Adipocyte (in vitro differentiated cells): ENCODE measurements at regions not wholly inside any gene's neighbourhood (a gene's known extent, or its start where the extent isn't known, plus 50 kb on each side); places are given as distances from the start of the nearest gene placed in this dataset.

Experiments used
- DNase-seq: peaks from one replicate; pipeline ENCODE4 v3.0.0-alpha.2; 2015; ENCODE audit warnings: low read depth
- H3K27me3 ChIP-seq: replicated peaks from 2 replicates; pipeline ENCODE4 v1.7.0; 2013; ENCODE audit warnings: mild to moderate bottlenecking, low read length, moderate library complexity; ENCODE audit not compliant: control insufficient read depth, insufficient read depth
- H3K36me3 ChIP-seq: 2 replicates; pipeline ENCODE4 v1.7.0; 2013; ENCODE audit warnings: low read length, mild to moderate bottlenecking, moderate library complexity; ENCODE audit not compliant: control insufficient read depth, insufficient read depth, severe bottlenecking
- H3K4me1 ChIP-seq: 2 replicates; pipeline ENCODE4 v1.7.0; 2013; ENCODE audit warnings: mild to moderate bottlenecking, low read length, moderate library complexity; ENCODE audit not compliant: control insufficient read depth, insufficient read depth
- H3K4me3 ChIP-seq: 2 replicates; pipeline ENCODE4 v1.7.0; 2013; ENCODE audit warnings: mild to moderate bottlenecking, low read length, moderate library complexity
- H3K9ac ChIP-seq: 2 replicates; pipeline ENCODE4 v1.7.0; 2013; ENCODE audit warnings: mild to moderate bottlenecking, low read length, moderate library complexity
- H3K9me3 ChIP-seq: 2 replicates; pipeline ENCODE4 v1.7.0; 2013; ENCODE audit warnings: mild to moderate bottlenecking, low read length, moderate library complexity; ENCODE audit not compliant: control insufficient read depth

DNA sequence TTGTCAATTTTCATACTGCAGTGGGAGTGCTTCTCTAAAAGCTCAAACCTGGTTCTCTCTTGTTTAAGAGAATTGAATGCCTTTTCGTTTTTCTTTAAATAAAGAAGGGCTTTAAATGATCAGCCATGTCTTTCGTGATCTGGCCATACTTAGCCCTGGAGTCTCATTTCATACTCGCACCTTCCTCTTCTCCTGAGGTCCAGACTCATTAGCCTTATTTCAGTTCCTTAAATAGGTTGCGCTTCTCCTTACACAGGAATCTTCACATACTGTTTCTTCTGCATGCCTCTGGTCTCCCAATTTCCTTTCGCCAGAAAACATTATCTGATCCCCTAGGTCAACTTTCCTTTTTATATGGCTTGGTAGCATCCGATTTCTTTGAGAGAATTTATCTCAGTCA, 565.6 kb upstream of the TENM3 start:
- Histone ChIP-seq H3K9me3 (no peaks in the 10 kb centered on the region), H3K36me3 (no peaks in the 10 kb centered on the region), H3K9ac (no peak overlapping the region), H3K4me3 (no peak overlapping the region), H3K4me1 (peaks cover 25% of the 10 kb centered on the region), H3K27me3 (no peaks in the 10 kb centered on the region)
- DNase-seq: no peak

DNA sequence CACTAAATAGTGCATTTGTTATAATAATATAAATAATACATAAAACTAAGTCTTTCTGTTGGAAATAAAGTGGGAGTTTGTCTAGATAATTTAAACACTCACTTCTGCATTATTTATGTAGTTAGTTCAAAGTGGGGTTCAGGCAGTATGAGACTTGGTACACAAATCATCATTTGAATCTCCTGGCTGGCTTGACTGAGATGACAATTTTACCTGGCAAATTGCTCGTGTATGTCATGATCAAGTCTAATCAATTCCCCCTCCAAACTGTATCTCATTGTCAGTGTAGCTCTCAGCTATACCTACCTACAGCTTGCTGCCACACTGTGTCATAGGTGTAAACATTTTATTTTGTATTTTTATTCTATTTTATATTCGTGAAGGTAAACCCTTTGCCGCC, 563.4 kb upstream of the TENM3 start:
- no peak for DNase-seq
- no peak overlapping the region for H3K4me3 ChIP-seq
- no peaks in the 10 kb centered on the region for H3K9me3 ChIP-seq
- H3K4me1 ChIP-seq: peaks cover 26% of the 10 kb centered on the region
- H3K36me3 ChIP-seq: no peaks in the 10 kb centered on the region
- no peaks in the 10 kb centered on the region for H3K27me3 ChIP-seq
- H3K9ac ChIP-seq: no peak overlapping the region

DNA sequence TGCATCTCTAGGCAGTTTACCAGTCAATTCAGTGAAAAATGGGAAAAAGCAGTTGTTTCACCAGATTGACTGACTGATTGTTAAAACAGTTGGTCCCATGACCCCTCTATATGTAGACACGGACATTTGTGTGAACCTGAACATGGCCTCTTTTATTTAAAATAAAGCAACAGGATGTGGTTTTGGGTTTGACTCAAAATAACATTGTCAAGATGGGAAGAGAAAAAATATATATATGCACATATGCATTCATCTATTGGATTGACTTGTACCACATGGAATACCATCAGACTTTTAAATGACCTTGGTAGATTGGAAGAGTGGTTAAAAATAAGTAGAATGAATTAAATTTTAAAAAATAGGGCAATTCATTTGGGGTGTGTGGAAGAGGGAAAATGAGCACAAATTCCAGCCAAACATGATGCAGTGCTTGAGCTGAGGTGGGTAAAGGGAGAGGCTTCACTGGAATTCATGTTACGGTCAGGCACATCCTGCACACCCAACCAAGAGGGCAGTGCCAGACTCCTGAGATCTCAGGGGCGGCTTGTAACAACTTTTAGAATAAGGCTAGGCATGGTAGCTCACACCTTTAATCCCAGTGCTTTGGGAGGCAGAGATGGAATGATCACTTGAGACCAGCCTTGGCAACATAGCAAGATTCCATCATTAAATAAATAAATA, 560.7 kb upstream of the TENM3 start:
- H3K4me3 ChIP-seq: no peak overlapping the region
- no peak overlapping the region for H3K9ac ChIP-seq
- peaks cover 47% of the 10 kb centered on the region for H3K4me1 ChIP-seq
- H3K36me3 ChIP-seq: no peaks in the 10 kb centered on the region
- H3K9me3 ChIP-seq: no peaks in the 10 kb centered on the region
- no peak for DNase-seq
- H3K27me3 ChIP-seq: no peaks in the 10 kb centered on the region

DNA sequence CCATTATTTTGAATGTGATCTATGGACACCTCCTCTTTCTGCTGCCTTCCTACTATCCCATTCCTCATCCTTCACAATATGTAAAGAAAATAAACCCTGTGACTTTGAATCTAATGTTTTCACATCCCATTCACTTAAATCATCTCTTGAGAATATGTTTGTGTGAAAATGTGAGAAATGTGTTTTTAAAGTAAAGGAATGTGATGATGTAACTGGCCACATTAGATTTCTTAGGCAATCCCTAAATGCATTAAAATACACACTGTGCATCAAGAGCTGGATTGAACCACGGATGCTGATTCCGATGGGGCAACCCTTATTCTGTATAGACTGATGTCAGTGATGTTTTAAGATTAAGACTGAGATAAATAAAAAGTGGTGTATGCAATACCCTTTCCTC, 558.9 kb upstream of the TENM3 start:
- H3K9me3 ChIP-seq: no peaks in the 10 kb centered on the region

DNA sequence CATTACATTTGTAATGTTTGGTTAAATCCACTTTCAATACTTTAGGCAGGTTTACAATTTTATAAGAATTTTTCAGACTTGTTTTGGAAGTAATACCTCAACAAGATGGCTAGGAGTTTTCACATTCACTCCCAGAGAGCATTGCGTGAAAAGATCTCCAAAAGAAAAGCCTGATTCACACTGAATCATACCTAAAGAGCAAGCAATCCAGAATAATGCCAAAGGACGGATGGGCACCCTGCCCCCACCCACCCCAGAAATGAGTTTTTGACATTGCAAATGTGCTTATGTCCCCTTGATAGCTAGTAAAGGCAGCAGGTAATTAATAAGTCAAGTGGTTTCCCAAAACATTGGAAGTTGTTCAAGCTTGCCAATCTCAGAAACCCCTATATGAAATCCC, 557.7 kb upstream of the TENM3 start:
- peak overlapping the region; percentile 61 for H3K4me3 ChIP-seq
- H3K4me1 ChIP-seq: peaks cover 63% of the 10 kb centered on the region
- H3K9ac ChIP-seq: peak overlapping the region; percentile 75
- H3K27me3 ChIP-seq: no peaks in the 10 kb centered on the region
- H3K36me3 ChIP-seq: no peaks in the 10 kb centered on the region
- DNase-seq: peak; percentile 42
- no peaks in the 10 kb centered on the region for H3K9me3 ChIP-seq

More for the DNA sequence above, 558.9 kb upstream of the TENM3 start:
- H3K9ac ChIP-seq: no peak overlapping the region
- H3K4me3 ChIP-seq: no peak overlapping the region
- H3K4me1 ChIP-seq: peaks cover 63% of the 10 kb centered on the region
- no peaks in the 10 kb centered on the region for H3K27me3 ChIP-seq
- H3K36me3 ChIP-seq: no peaks in the 10 kb centered on the region
- DNase-seq: peak; percentile 69

DNA sequence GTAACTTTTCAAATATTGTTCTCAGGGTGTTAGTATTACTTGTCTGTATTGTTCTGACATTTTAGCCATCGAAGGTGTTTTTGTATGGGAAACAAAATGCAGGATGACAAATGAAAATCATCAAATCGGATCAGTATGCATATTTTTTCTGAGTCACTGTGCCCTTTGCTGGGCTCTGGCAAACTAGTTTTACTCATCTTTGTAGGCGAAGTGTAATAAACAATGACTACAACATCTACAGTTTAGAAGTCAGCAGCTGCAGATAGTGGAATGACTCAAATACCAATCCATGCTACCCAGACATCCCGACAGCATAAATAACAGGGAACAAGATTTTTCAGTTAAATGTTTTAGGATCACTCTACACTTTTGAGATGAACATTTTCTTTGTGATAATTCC, 557.3 kb upstream of the TENM3 start:
- H3K4me1 ChIP-seq: peaks cover 63% of the 10 kb centered on the region
- no peaks in the 10 kb centered on the region for H3K27me3 ChIP-seq
- H3K9ac ChIP-seq: peak overlapping the region; percentile 75
- peak overlapping the region; percentile 61 for H3K4me3 ChIP-seq
- DNase-seq: peak; percentile 74
- H3K36me3 ChIP-seq: no peaks in the 10 kb centered on the region
- H3K9me3 ChIP-seq: no peaks in the 10 kb centered on the region

DNA sequence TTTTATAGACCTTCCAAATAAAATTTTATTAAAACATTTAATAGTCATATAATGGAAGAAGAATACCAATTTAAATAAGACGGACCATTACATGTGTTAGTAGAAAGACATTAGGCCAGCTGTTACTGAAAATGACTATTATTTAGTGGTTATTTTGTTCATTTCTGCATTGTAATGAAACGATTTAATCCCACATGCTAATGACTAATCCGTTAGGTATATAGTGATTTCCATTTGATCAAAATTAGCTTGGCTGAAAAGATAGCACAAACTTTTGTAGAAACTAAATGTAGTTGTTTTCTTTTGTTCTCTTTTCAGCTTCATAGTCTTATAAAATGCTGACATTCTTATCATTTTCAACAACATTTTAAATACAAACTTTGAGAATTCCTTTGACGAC, 556.1 kb upstream of the TENM3 start:
- Histone ChIP-seq H3K9ac (no peak overlapping the region), H3K9me3 (no peaks in the 10 kb centered on the region), H3K4me3 (no peak overlapping the region), H3K4me1 (peaks cover 55% of the 10 kb centered on the region), H3K27me3 (no peaks in the 10 kb centered on the region), H3K36me3 (no peaks in the 10 kb centered on the region)
- no peak for DNase-seq

DNA sequence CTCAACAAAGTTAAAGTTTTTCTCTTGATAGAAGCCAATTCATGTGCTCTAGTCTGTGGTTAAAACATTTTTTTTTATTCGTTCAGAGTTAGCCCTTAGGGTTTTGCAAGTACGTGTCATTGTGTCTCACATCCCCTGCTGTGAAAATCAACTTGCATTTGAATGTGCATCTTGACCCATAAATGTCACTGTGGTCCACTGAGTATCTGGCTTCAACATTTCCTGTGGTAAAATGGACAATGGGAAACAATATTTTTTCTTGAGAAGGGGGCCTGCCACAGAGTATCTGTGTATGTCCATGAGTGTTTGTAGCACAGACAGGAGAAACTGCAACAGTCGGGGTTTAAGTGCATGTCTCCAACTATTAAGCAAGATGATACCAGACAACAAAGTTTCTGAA, 554.8 kb upstream of the TENM3 start:
- Histone ChIP-seq H3K9me3 (no peaks in the 10 kb centered on the region), H3K36me3 (no peaks in the 10 kb centered on the region)
- no peak for DNase-seq

DNA sequence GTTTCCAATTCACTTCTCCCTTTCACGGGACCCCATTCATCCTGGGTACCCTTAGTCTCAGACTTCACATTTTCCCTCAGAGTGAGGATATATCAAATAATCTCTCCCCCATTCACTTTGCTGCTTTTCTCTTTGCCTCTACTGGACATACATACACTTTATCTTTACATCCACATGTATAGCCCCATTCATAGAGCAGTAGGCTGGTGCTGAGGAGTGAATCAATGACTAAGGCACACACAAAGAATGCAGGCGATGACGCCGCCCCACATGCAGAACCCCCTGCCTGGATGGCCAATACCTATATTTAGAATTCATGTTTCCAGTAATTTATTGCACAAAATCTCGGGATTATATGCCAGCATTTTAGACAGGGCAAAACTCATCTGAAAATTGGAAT, 554.3 kb upstream of the TENM3 start:
- Histone ChIP-seq H3K4me1 (peaks cover 52% of the 10 kb centered on the region), H3K4me3 (no peak overlapping the region), H3K36me3 (no peaks in the 10 kb centered on the region), H3K27me3 (no peaks in the 10 kb centered on the region), H3K9me3 (no peaks in the 10 kb centered on the region), H3K9ac (no peak overlapping the region)
- no peak for DNase-seq

More for the DNA sequence above, 554.8 kb upstream of the TENM3 start:
- Histone ChIP-seq H3K4me1 (peaks cover 54% of the 10 kb centered on the region), H3K9ac (peak overlapping the region; percentile 21), H3K4me3 (no peak overlapping the region), H3K27me3 (no peaks in the 10 kb centered on the region)

DNA sequence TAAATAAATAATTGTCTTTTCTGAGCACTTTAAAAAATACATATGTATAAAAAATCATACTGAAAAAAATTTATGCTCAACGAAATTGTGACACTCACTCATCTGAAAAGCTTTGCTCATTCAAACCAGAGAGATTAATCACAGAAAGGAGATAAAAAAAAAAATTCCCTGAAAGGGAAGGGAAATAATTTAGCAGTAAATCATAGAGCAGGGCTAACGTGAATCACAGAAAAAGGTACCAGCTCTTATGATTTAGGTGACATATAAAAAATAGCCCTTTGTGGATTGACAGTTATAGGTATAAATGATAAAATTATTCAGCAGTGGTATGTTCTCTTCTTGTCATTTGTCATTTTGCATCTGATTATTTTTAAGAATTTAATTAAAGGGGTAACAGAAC, 552.7 kb upstream of the TENM3 start:
- DNase-seq: no peak
- Histone ChIP-seq H3K9me3 (no peaks in the 10 kb centered on the region), H3K27me3 (no peaks in the 10 kb centered on the region), H3K4me3 (no peak overlapping the region), H3K9ac (no peak overlapping the region), H3K36me3 (no peaks in the 10 kb centered on the region), H3K4me1 (peaks cover 36% of the 10 kb centered on the region)

DNA sequence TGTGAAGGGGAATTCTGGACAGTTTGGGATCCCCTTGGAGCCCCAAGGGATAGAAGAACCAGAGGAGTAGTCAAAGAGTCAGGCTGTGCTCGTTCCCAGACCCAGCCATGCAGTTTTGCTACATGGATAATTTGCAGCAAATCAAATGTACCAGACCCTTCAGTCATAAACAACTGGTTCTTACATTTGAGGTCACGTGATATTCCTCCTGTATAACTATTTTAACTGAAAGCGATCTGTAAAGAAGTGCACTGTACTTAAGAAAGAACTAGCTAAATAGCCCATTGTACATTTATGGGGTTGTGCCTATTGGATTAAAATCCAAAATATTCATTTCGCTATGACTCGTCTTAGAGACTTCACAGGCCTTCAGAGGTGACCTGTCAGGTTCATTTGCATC, 550.2 kb upstream of the TENM3 start:
- Histone ChIP-seq H3K4me1 (peaks cover 11% of the 10 kb centered on the region), H3K27me3 (no peaks in the 10 kb centered on the region), H3K4me3 (no peak overlapping the region), H3K36me3 (no peaks in the 10 kb centered on the region), H3K9me3 (no peaks in the 10 kb centered on the region), H3K9ac (no peak overlapping the region)
- DNase-seq: no peak

DNA sequence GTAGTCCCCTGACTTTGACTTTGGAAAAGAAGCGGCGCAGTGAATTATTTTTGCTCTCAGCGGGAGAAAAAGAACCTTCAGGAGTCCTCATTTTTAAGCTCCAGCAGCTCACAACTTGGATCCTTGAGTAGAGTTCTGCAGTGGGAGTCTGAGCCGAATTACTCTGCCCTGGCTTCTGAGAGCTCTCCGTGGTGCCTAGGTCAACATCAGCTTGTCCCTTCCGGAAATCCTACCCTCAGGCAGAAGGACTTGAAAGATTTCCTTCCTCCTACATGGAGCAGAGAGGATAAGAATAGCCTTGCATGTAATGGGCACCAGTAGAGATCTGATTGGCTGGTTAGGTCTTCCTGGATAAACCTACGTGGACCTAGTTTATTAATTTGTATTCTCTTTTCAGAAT, 549.7 kb upstream of the TENM3 start:
- no peak for DNase-seq
- Histone ChIP-seq H3K9ac (no peak overlapping the region), H3K36me3 (no peaks in the 10 kb centered on the region), H3K9me3 (no peaks in the 10 kb centered on the region), H3K27me3 (no peaks in the 10 kb centered on the region), H3K4me3 (no peak overlapping the region), H3K4me1 (peaks cover 6% of the 10 kb centered on the region)
